HG02970 (cell line): ENCODE measurements at regions not wholly inside any gene's neighbourhood (a gene's known extent, or its start where the extent isn't known, plus 50 kb on each side); places are given as distances from the start of the nearest gene placed in this dataset.

ENCODE experiments used
- ATAC-seq: cut with Tn5 transposase; IDR thresholded peaks from one replicate; pipeline ENCODE4 v1.9.1; 2021; ENCODE audit warnings: mild to moderate bottlenecking, moderate library complexity, moderate number of reproducible peaks; ENCODE audit not compliant: unreplicated experiment, low FRiP score

DNA sequence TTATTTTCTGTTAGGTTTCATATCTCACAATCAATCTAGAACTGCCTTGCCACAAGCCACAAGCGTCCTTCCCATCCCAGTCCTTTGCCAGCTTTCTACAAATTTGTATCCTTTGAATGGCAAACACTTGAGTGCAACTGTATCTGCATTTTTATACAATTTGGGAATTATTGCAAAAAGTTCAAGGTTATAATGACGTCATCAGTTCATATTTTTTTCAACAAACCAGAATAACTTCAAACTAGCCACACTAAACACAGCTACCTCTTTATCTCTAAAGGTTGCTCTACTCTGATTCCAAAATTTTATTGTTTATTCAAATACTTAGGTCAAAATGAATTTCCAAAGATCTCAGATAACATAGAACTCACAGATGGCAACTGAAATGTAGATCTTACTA lies 877.1 kb downstream of the TMEM182 start:
- no peak for ATAC-seq

DNA sequence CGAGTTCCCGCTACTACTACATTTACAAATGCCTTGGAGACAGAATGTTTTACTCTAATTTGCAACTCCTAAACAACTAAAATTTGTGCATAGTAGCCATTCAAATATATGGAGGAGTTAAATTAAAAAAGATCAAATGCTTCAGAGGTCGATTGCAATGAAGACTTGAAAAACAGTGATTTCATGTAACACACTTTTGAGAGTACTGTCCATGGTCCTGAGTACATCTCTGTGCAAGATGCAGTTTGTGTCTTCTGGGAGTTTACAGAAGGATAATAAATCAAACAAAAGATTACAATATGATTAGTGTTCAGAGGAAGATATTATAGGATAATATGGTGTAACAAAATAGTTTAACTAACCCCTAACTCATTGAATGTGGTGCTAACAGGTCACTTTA lies 894.7 kb downstream of the TMEM182 start:
- no peak for ATAC-seq

DNA sequence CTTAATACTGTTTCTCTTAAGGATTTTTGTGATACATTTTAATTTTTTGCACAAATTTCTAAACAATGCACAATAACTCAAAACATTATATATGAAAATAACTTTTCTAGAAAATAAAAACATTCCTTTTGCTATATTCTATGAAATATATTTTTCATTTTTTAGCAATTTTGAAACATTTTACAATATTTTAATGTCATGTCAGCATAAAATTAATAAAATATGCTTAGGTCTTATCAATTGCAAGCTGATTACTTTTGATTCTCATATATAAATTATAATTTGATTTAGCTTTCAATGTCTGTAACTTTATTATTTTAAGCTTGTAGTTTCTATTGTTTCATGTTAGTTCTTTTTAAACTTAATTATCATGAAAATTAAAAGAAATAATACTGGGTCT lies 898.7 kb downstream of the TMEM182 start:
- no peak for ATAC-seq

DNA sequence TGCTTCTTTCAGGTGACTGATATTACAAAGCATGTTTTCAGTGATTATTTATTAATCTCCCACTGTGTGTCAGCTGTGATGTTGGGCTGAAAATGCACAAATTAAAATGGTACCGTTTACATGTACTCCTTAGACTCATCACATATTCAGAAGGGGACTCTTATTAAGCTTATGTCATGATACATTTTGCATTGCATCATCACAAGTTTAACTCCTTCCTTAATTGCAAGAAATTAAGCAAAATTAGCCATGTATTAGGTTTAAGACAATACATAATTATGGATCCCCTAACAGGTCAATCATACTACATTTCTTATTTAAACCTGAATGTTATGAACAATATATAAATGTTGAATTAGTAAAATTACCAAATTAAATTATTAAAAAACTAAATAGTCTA lies 899.1 kb downstream of the TMEM182 start:
- no peak for ATAC-seq

DNA sequence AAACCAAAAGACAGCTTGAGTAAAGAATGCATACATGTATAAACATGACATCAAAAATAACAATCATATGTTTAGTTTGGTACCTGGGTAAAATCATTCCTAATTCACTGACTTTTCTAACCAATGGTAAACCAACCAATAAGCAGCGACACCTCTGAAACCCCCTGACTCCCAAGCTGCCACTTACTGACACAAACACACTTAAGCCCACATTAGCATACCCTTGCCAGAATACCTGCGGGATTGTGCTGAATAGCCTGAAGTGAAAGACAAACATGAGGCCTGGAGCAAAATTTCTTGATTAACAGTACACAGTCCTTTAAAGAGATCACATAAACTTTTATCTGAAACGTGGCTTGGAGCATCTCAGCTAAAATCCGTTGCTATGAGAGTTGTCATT lies 902.9 kb downstream of the TMEM182 start:
- ATAC-seq: no peak

DNA sequence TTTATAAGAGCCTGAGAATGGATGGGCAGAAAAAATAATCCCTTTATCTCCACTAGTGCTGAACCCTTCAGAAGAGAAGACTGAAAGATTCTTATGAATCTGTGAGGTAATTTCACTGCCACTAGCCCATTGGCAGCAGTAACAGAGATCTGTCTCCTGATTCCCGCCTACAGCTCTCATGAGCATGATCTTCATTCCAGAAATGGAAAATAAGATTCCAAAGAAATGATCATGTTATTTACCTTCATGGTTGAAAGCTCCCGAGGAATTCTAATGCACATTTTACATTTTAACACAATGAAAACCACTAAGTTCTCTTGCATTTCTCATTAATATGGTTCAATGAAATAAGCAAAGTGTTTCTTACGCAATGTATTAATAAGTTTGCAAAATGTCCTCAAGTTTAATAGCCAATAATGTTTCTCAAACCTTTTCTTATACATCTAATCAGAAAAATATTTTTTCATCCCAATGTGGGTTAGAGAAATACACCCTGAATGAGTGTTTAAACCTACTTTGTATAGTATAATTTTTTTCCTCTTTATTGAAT lies 905.6 kb downstream of the TMEM182 start:
- ATAC-seq: no peak

DNA sequence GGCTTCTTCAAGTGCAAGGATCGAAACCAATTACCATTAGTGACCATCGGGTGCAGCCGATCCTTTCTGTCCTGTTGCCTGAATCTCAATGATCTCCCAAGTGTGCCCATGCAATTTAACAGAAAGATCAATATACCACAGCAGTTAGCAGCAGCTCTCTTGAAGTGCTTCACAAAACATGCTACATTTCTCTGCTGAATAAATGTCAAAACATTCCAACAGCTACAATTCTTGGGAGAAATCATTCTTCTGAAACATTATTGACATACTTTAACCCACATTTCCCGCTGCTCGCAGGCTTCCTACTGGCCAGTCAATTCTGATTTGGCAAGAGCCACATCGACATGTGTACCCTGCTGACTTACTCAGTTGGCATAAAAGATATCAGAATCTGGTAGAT lies 907.7 kb downstream of the TMEM182 start:
- no peak for ATAC-seq
